SIG-M5 treated with dmso at 0.1 percent for 504 hours (cell line): ENCODE measurements at regions not wholly inside any gene's neighbourhood (a gene's known extent, or its start where the extent isn't known, plus 50 kb on each side); places are given as distances from the start of the nearest gene placed in this dataset.

Source experiments
- DNase-seq: peaks from one replicate; lab custom pipeline; 2025; ENCODE audit not compliant: unreplicated experiment; lab: John Stamatoyannopoulos, UW

- no peak for DNase-seq
These were observed 322.6 kb upstream of the TMTC1 start for GRCh38 chr12:30106204-30106965.

- no peak for DNase-seq
These were observed 321.8 kb upstream of the TMTC1 start for GRCh38 chr12:30105505-30105904.

GRCh38 chr12:30104971-30105370, 321.2 kb upstream of the TMTC1 start:
- DNase-seq = no peak

GRCh38 chr12:30100741-30101140, 317.0 kb upstream of the TMTC1 start:
- DNase-seq = no peak

GRCh38 chr12:30098677-30099076, 314.9 kb upstream of the TMTC1 start:
- no peak for DNase-seq

- no peak for DNase-seq
These were observed 311.8 kb upstream of the TMTC1 start for GRCh38 chr12:30095511-30095910.

- no peak for DNase-seq
These were observed 309.4 kb upstream of the TMTC1 start for GRCh38 chr12:30092983-30093617.

GRCh38 chr12:30090258-30090657, 306.5 kb upstream of the TMTC1 start:
- no peak for DNase-seq

- no peak for DNase-seq
These were observed 304.7 kb upstream of the TMTC1 start for GRCh38 chr12:30088259-30088995.

- DNase-seq = no peak
These were observed 298.6 kb upstream of the TMTC1 start for GRCh38 chr12:30082381-30082780.

- no peak for DNase-seq
These were observed 291.2 kb upstream of the TMTC1 start for GRCh38 chr12:30074916-30075315.

GRCh38 chr12:30072824-30073223, 289.1 kb upstream of the TMTC1 start:
- DNase-seq = no peak

GRCh38 chr12:30067146-30067545, 283.4 kb upstream of the TMTC1 start:
- no peak for DNase-seq

GRCh38 chr12:30064906-30065305, 281.2 kb upstream of the TMTC1 start:
- no peak for DNase-seq

GRCh38 chr12:30063435-30063945, 279.7 kb upstream of the TMTC1 start:
- no peak for DNase-seq

GRCh38 chr12:30048371-30048770, 264.6 kb upstream of the TMTC1 start:
- no peak for DNase-seq

GRCh38 chr12:30047516-30048254, 263.9 kb upstream of the TMTC1 start:
- DNase-seq = no peak

GRCh38 chr12:30046376-30046775, 262.6 kb upstream of the TMTC1 start:
- DNase-seq = no peak

GRCh38 chr12:30045171-30045570, 261.4 kb upstream of the TMTC1 start:
- DNase-seq = no peak

GRCh38 chr12:30044206-30044605, 260.5 kb upstream of the TMTC1 start:
- DNase-seq = no peak
